K562 (cell line): ENCODE measurements at regions not wholly inside any gene's neighbourhood (a gene's known extent, or its start where the extent isn't known, plus 50 kb on each side); places are given as distances from the start of the nearest gene placed in this dataset.

Experiments used
- ERF ChIP-seq: fragments of 450-650 bp; formaldehyde crosslinking; IDR thresholded peaks from 2 replicates; pipeline ENCODE4 v1.4.0; 2020; ENCODE audit warnings: mild to moderate bottlenecking, mixed read lengths
- ETV1 ChIP-seq: fragments of 450-650 bp; conservative IDR thresholded peaks from 2 replicates; pipeline ENCODE4 v1.6.1; 2016; ENCODE audit warnings: missing genetic modification characterization, control low read depth, low read depth, missing compliant biosample characterization
- LARP7 ChIP-seq: fragments of 450-650 bp; IDR thresholded peaks from 2 replicates; pipeline ENCODE4 v1.6.1; 2016
- NR2F6 ChIP-seq: fragments of 450-650 bp; formaldehyde crosslinking; IDR thresholded peaks from 2 replicates; pipeline ENCODE4 v1.4.0; 2020; ENCODE audit warnings: mild to moderate bottlenecking
- RBM14 ChIP-seq: fragments of 200-400 bp; formaldehyde crosslinking; IDR thresholded peaks from 2 replicates; pipeline ENCODE4 v1.6.1; 2018; ENCODE audit warnings: low read depth, mild to moderate bottlenecking, low read length, moderate library complexity, borderline replicate concordance; ENCODE audit not compliant: insufficient read depth
- SMC3 ChIP-seq: conservative IDR thresholded peaks from 2 replicates; pipeline ENCODE4 v1.6.1; 2011; ENCODE audit warnings: low read depth, low read length, improper control_type of control experiment; ENCODE audit not compliant: insufficient read depth
- U2AF1 ChIP-seq: fragments of 200-400 bp; formaldehyde crosslinking; optimal IDR thresholded peaks from 2 replicates; pipeline ENCODE3; 2017; ENCODE audit warnings: mild to moderate bottlenecking, low read depth, low read length, moderate library complexity
- ZBTB43 ChIP-seq: sonication (generic); formaldehyde crosslinking; IDR thresholded peaks from 2 replicates; pipeline ENCODE4 v1.8.0; 2023; ENCODE audit warnings: mild to moderate bottlenecking, missing genetic modification reagents
- ZNF444 ChIP-seq: fragments of 250-450 bp; sonication (Bioruptor Pico); IDR thresholded peaks from 2 replicates; pipeline ENCODE4 v1.4.0; 2020; ENCODE audit warnings: mild to moderate bottlenecking, moderate library complexity
- TF ChIP-seq, protein P1 (sequence below): fragments of 450-650 bp; conservative IDR thresholded peaks from 2 replicates; pipeline ENCODE4 v1.6.1; 2016; ENCODE audit warnings: missing genetic modification characterization, low read depth, mild to moderate bottlenecking, missing compliant biosample characterization, moderate library complexity

- no peak for TF ChIP-seq LARP7
- TF ChIP-seq, protein P1, sequence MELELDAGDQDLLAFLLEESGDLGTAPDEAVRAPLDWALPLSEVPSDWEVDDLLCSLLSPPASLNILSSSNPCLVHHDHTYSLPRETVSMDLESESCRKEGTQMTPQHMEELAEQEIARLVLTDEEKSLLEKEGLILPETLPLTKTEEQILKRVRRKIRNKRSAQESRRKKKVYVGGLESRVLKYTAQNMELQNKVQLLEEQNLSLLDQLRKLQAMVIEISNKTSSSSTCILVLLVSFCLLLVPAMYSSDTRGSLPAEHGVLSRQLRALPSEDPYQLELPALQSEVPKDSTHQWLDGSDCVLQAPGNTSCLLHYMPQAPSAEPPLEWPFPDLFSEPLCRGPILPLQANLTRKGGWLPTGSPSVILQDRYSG (tag): no peak
- TF ChIP-seq NR2F6: no peak
- no peak for TF ChIP-seq ETV1 (tag)
- no peak for TF ChIP-seq ZBTB43 (CRISPR knock-in tag)
- TF ChIP-seq ERF (CRISPR knock-in tag): no peak
- no peak for TF ChIP-seq U2AF1
- no peak for TF ChIP-seq ZNF444 (CRISPR knock-in tag)
- no peak for TF ChIP-seq RBM14
- no peak for TF ChIP-seq SMC3
Observed at GRCh38 chr10:108597657-108598319, 1325.5 kb downstream of the XPNPEP1 start (continued).
